ENCODE measurements at regions not wholly inside any gene's neighbourhood (a gene's known extent, or its start where the extent isn't known, plus 50 kb on each side); places are given as distances from the start of the nearest gene placed in this dataset.

DNA sequence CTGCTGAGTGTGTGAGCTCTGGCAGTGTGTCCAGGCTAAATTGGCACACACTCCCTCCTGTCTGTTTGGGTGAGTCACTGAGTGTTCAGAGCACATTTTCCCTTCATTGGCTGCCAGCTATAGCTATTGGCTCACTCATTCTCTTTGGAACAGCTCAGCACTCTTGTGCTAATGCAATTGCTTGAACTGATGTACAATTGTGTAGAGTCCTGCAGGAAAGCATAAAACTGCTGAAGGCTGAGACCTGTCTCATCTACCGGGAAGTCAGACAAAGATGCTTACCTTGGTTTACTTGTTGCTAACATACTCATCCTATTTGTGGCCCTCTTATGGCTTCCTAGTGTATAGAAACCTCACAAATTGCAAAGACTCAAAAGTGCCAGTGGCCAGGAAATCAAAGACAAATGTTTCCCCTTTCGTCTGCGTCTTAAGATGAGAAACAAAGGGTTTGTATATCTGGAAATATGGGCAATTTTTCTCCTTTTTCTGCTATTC, 351.0 kb downstream of the BCKDHB start:
- TF ChIP-seq, protein P1, sequence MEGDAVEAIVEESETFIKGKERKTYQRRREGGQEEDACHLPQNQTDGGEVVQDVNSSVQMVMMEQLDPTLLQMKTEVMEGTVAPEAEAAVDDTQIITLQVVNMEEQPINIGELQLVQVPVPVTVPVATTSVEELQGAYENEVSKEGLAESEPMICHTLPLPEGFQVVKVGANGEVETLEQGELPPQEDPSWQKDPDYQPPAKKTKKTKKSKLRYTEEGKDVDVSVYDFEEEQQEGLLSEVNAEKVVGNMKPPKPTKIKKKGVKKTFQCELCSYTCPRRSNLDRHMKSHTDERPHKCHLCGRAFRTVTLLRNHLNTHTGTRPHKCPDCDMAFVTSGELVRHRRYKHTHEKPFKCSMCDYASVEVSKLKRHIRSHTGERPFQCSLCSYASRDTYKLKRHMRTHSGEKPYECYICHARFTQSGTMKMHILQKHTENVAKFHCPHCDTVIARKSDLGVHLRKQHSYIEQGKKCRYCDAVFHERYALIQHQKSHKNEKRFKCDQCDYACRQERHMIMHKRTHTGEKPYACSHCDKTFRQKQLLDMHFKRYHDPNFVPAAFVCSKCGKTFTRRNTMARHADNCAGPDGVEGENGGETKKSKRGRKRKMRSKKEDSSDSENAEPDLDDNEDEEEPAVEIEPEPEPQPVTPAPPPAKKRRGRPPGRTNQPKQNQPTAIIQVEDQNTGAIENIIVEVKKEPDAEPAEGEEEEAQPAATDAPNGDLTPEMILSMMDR (IDR thresholded peaks at IDR 0.05; ENCODE audit: low read length): no peak
- no peak for TF ChIP-seq EZH2 (IDR thresholded peaks at IDR 0.05; ENCODE audit: borderline replicate concordance, low read length)

Data from OCI-LY1 (cell line).